T-helper 2 cell treated with Interferon-gamma antibody and Interleukin-4, amounts not matched to agents 100 ng/mL and 5 ng/mL, for 36 hours (primary cell): ENCODE measurements at regions not wholly inside any gene's neighbourhood (a gene's known extent, or its start where the extent isn't known, plus 50 kb on each side); places are given as distances from the start of the nearest gene placed in this dataset.

ENCODE experiments used
- intact Hi-C: fragments of 100-400 bp; cut with micrococcal nuclease; formaldehyde crosslinking; loops from one replicate; pipeline ENCODE4 v1.15.1; 2023

DNA sequence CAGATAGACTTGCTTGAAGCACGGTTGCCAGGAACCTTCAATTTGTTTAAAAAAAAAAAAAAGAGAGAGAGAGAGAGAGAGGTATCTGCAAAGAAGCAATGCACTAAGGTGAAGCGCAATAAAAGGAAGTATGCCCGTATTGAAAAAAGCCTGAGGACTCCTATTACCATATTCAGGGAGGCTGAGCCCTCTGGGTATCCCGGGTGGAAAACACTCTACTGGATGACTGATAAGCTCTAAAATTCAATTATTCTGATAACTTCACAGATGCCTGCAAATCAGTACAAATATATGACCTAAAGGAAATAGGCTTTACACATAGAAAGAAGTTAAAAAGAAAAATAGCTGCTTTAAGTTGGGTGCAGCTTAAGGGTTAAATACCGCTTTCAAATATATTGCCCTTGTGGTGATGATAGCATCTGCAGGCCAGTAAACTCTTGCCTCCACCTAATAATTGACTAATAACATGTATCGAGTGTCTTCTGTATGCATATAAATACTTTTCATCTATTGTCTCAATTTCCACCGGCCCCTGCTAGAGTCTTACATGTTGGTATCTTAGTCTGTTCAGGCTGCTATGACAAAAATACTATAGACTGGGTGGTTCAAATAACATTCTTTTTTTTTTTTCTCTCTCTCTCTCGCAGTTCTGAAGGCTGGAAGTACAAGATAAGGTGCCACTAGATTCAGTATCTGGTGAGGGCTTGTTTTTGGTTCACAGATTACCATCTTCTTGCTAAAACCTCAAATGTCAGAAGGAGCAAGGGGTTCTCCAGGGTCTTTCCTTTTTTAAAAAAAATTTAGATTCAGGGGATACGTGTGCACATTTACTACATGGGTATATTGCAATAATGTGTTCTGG, 187.4 kb upstream of the JARID2 start:
- intact Hi-C loops, result no loop called here

GRCh38 chr6:15061180-15061641, 184.7 kb upstream of the JARID2 start:
- intact Hi-C loops, result no loop called here

DNA sequence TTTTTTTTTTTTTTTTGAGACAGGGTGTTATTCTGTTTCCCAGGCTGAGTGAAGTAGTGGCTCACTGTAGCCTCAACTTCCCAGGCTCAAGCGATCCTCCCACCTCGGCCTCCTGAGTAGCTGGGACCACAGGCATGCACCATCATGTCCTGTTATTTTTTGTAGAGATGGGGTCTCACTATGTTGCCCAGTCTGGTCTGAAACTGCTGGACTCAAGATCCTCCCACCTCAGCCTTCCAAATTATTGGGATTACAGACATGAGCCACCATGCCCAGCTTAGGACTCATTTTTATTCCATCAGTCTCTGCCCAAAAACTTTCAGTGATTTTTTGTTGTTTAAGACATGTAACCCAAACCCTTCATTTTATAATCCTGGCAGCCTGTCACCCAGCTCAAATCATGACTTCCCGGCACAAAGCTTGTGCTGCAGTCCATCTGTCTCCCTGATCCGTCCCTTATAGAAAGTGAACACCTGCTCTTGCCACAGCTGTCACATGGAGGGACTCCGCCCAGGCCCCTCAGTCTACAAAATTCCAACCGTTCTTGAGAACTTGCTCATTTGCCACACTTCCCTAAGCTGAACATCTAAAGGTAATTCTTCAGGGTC, 183.9 kb upstream of the JARID2 start:
- intact Hi-C loops, result no loop called here

- intact Hi-C loops, result no loop called here
Observed at GRCh38 chr6:15062516-15063252, 183.2 kb upstream of the JARID2 start.

GRCh38 chr6:15063253-15063853, 182.5 kb upstream of the JARID2 start:
- intact Hi-C loops, result no loop called here

DNA sequence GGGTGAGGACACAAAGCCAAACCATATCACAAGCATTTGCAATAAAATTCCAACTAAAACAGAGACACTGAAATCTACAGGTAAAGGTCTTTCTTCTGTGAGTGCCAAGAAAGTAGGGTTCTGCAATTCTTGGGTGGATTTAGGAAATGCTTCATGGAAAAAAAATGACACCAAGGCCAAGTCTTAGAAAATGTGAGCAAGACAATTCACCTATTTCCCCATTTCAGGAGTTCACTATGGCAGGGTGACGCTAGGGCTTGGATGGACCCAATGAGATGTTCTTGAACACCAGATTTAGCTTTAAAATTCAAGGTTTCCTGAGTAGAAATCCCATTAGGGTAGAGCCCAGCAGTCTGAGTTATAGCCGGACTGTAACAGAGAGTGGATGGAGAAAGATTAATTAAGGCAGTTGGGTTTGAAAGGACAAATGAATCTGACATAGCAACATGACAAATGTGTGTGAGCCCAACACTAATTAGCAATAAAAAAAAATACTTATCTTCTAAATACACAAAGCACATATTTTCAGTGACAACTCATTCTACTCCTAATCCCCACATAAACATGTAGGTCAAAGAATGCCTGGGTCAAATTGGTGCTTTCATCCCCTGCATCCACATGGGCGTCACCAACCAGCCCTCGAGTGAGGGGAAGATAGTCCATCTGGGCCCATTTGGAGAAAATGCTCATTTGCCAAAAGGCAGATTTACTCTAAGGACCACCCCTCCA, 180.4 kb upstream of the JARID2 start:
- intact Hi-C loops, result no loop called here

DNA sequence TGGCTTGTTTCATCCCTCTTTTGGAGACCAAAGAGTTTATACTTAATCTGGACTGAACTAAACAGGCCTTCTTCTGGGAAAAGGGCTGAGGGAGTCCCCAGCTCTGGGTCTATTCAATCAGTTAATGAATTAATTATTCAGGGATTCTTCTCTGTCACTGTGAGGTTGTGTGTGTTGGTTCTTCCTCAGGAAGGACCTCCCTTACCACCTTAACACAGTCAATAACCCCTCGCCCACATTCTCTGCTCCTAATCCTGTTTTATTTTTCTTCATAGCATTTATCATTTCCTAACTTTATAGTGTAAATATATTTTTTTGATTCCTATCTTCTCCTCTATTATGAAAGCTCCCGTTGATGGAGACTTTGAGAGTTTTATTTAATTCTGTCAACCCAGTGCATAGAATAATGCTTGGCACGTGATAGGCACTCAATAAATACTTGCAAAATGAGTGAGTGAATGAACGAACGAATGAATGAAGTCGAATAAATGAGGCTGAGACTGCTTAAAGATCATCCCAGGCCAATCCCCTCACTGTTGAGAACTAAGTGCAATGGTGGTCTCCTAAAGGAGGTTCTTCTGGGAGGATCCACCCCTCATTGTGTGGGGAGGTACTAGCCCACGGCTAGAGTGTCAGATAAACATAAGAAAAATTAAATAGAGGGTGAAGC, 179.6 kb upstream of the JARID2 start:
- intact Hi-C loops, result no loop called here

- intact Hi-C loops, result no loop called here
Observed at GRCh38 chr6:15073344-15073789, 172.5 kb upstream of the JARID2 start.

DNA sequence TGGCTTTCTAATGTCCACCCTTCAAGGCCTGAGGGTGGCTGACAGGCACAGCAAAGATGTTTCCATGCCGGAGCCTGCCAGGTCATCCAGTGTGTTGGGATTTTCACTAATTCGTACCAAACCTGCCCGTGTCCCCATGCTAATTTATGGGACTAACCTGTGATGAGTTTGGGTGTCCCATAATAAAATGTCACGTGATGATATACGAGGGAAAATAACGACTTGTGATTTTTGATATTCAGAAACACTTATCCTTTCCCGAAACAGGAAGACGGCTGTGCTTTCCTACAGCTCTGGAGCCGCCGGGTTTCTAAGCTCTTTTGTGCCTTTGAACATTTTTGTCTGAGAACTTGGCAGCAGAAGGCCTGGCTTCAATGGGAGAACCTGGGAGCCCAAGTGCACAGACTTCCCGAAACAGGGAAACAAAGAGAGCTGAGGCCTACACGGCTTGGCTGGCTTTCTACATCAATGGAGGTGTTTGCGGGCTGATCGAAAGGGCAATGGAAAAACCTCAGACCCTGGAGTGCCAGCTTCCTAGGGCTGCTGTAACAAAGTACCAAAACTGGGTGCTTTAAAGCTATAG, 171.9 kb upstream of the JARID2 start:
- intact Hi-C loops, result no loop called here

GRCh38 chr6:15074806-15075205, 171.1 kb upstream of the JARID2 start:
- intact Hi-C loops, result no loop called here

GRCh38 chr6:15076565-15076964, 169.3 kb upstream of the JARID2 start:
- intact Hi-C loops, result no loop called here

DNA sequence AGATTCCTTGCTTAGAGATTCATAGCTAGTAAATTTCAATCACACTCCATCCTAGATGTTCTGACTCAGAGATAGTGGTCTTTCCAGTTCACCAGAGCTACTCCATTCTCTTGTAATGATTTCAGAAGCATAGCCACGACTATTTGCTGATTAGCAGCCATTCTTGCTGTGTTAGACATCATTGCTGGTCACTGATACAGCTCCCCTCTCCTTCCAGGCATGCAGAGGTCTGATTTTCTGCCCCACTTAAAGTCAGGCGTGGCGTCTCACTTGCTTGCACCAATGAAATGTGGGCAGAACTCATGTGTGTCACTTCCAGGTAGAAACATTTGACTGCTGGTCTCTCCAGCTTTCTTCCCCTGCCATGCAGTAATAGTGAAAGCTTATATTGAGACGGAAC, 168.9 kb upstream of the JARID2 start:
- intact Hi-C loops, result no loop called here

- intact Hi-C loops, result no loop called here
Observed at GRCh38 chr6:15077961-15078360, 167.9 kb upstream of the JARID2 start.

DNA sequence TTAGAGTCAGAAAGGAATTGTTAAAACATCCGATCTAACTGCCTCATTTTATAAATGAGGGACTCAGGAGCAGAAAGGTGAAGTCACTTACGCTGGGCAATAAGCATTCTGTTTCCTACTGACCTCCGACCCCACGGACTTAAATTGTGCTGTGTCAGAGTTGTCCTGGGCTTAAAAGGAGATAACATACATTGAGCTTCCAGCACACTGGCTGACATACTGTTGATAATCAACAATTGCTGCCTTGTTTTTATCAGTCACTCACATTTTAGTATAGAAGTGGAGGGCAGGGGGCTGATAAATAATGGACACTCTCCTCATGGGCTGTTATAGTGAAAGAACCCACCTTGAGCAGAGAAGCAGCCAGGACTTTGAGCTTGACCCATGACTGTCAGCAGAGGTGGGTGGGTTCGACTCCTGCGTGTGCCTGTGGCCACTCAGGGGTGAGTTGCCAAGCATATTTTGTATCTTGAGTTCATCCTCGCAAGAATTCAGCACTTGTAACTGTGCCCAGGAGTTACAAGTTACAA, 166.5 kb upstream of the JARID2 start:
- intact Hi-C loops, result no loop called here

- intact Hi-C loops, result no loop called here
Observed at GRCh38 chr6:15080895-15081294, 165.0 kb upstream of the JARID2 start.

DNA sequence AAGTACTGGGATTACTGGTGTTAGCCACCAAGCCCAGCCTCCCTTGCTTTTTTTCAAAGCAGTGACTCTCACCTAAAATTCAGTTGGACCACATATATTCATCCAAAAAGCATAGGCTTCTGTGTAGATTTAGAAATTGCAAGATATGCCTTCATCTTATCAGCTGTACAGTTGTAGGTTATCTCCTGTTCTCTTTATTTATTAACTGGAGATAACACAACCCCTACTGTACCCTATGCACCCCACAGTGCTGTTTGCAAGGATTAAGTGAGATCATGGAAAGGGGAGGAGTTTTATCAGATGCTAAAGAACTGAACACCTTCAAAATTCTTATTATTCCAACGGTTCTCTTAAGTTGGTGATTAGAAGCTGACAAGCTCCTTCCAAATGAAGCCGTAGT, 164.4 kb upstream of the JARID2 start:
- intact Hi-C loops, result no loop called here

DNA sequence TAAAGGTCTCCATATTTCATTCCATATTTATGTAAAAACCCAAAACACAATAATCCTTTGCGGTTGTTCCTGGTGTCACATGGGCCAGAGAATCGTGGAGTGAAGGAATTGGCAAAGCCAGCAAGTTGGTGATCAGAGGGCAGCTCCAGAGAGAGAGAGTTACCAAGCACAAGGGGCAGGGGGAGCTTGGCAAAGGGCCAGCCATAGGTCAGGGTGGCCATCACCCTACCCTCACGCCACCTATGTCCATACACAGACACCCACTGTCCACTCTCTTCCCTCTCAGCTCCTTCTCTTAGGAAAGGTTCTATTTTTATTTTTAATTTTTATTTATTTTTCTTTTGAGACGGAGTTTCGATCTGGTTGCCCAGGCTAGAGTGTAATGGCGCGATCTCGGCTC, 163.2 kb upstream of the JARID2 start:
- intact Hi-C loops, result no loop called here

- intact Hi-C loops, result no loop called here
Observed at GRCh38 chr6:15086348-15087158, 159.3 kb upstream of the JARID2 start.

DNA sequence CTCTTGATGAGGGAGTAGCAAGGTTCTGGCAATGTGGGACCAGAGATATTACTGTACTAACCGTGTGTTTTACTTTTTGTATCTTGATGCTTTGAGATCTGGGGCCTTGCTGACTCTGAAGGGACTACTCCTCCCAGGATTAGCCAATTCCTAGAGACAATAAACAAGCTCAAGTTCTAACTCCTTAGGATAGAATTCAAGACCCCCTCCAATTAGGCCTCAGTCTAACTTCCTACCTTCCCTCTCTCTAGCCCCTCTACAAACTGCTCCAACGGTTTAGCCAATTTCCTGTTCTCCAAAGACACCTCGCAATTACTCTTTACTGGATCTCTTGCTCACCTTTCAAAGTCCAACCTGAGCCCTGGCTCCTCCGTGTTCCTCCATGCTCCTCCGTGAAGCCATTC, 158.7 kb upstream of the JARID2 start:
- intact Hi-C loops, result no loop called here
